H1 (cell line): ENCODE measurements at regions not wholly inside any gene's neighbourhood (a gene's known extent, or its start where the extent isn't known, plus 50 kb on each side); places are given as distances from the start of the nearest gene placed in this dataset.

Experiments used
- CTCF ChIP-seq, 3 experiments: IDR thresholded peaks; 1 replicate in 2 of 3; 2 replicates in 1 of 3; pipeline versions ENCODE4 v1.5.1 to v1.6.1; 2011; ENCODE audit warnings: low read length in 3 of 3, mild to moderate bottlenecking in 3 of 3, inconsistent platforms in 2 of 3, low read depth in 1 of 3, moderate library complexity in 1 of 3; ENCODE audit not compliant: insufficient read depth in 1 of 3; ENCODE audit errors: control extremely low read depth in 1 of 3
- JUN ChIP-seq: IDR thresholded peaks from 2 replicates; pipeline ENCODE4 v1.6.1; 2011; ENCODE audit warnings: low read depth, mild to moderate bottlenecking, improper control_type of control experiment, low read length
- MAFK ChIP-seq: IDR thresholded peaks from 2 replicates; pipeline ENCODE4 v1.6.1; 2012; ENCODE audit warnings: low read depth, mild to moderate bottlenecking, improper control_type of control experiment, low read length
- POLR2A ChIP-seq, 2 experiments: IDR thresholded peaks; 1 replicate in 1 of 2; 2 replicates in 1 of 2; pipeline ENCODE4 v1.6.1; 2011; ENCODE audit warnings: low read depth in 2 of 2, low read length in 2 of 2, mild to moderate bottlenecking in 2 of 2; ENCODE audit errors: control extremely low read depth in 1 of 2

GRCh38 chr5:43802651-43803050 lies 199.7 kb downstream of the NNT start:
- TF ChIP-seq CTCF (IDR thresholded peaks at IDR 0.05; ENCODE audit: control extremely low read depth in 1 of 3, insufficient read depth in 1 of 3, low read depth in 1 of 3, low read length in 3 of 3) (no peak), POLR2A (IDR thresholded peaks at IDR 0.05; ENCODE audit: control extremely low read depth in 1 of 2, low read depth in 2 of 2, low read length in 2 of 2) (no peak), JUN (no peak), MAFK (no peak)
